ENCODE measurements at regions not wholly inside any gene's neighbourhood (a gene's known extent, or its start where the extent isn't known, plus 50 kb on each side); places are given as distances from the start of the nearest gene placed in this dataset.

DNA sequence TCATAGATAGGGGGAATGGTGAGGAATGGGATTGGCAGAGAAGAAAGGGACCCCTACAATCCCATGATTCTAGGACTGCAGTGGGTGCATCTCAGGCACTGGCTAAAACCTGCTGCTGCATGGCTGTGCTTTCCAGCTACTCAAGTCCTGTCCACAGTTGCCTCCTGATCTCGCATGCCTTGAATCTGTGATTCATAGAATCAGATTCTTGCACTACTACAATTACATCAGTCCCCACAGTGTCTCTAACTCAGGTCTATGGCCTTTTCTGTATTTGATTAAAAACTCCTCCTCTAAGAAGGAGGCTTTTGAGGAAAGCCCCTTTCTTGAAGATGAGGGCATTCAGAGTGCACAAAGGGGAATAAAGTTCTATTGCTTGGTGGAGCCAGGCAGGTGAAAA is 117.4 kb downstream of the LRATD1 start:
- no peak for TF ChIP-seq POLR2AphosphoS5 (IDR thresholded peaks at IDR 0.05; ENCODE audit: low read depth, low read length)
- TF ChIP-seq, protein P1, sequence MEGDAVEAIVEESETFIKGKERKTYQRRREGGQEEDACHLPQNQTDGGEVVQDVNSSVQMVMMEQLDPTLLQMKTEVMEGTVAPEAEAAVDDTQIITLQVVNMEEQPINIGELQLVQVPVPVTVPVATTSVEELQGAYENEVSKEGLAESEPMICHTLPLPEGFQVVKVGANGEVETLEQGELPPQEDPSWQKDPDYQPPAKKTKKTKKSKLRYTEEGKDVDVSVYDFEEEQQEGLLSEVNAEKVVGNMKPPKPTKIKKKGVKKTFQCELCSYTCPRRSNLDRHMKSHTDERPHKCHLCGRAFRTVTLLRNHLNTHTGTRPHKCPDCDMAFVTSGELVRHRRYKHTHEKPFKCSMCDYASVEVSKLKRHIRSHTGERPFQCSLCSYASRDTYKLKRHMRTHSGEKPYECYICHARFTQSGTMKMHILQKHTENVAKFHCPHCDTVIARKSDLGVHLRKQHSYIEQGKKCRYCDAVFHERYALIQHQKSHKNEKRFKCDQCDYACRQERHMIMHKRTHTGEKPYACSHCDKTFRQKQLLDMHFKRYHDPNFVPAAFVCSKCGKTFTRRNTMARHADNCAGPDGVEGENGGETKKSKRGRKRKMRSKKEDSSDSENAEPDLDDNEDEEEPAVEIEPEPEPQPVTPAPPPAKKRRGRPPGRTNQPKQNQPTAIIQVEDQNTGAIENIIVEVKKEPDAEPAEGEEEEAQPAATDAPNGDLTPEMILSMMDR (IDR thresholded peaks at IDR 0.05; ENCODE audit: control extremely low read depth in 1 of 3, insufficient read depth in 1 of 3, low read depth in 1 of 3, low read length in 3 of 3) = no peak
- TF ChIP-seq, protein P2, sequence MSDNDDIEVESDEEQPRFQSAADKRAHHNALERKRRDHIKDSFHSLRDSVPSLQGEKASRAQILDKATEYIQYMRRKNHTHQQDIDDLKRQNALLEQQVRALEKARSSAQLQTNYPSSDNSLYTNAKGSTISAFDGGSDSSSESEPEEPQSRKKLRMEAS (IDR thresholded peaks at IDR 0.05) = no peak
- TF ChIP-seq YY1 (IDR thresholded peaks at IDR 0.05; ENCODE audit: low read depth, low read length) = no peak
- no peak for TF ChIP-seq CBX5 (IDR thresholded peaks at IDR 0.05; ENCODE audit: low read depth, low read length)
- TF ChIP-seq ZNF274 (IDR thresholded peaks at IDR 0.05; ENCODE audit: borderline replicate concordance, extremely low read depth, low read length) = no peak
- TF ChIP-seq SP4 (IDR thresholded peaks at IDR 0.05; ENCODE audit: low read length) = no peak
- no peak for TF ChIP-seq RXRA (IDR thresholded peaks at IDR 0.05; ENCODE audit: insufficient read depth, low read depth, low read length)
- TF ChIP-seq BRCA1 (IDR thresholded peaks at IDR 0.05; ENCODE audit: low read depth, low read length) = no peak
- TF ChIP-seq BACH1 (IDR thresholded peaks at IDR 0.05; ENCODE audit: low read length) = no peak
- no peak for TF ChIP-seq GABPA (IDR thresholded peaks at IDR 0.05; ENCODE audit: borderline replicate concordance, insufficient read depth, low read length)
- no peak for TF ChIP-seq CHD1 (IDR thresholded peaks at IDR 0.05; ENCODE audit: low read depth, low read length)
- TF ChIP-seq SIN3A (conservative IDR thresholded peaks at IDR 0.05 in 1 of 2, IDR thresholded peaks at IDR 0.05 in 1 of 2; ENCODE audit: low read depth in 1 of 2, low read length in 2 of 2) = no peak
- TF ChIP-seq TAF1 (IDR thresholded peaks at IDR 0.05; ENCODE audit: low read depth, low read length) = no peak
